Erythroblast (primary cell): ENCODE measurements at regions not wholly inside any gene's neighbourhood (a gene's known extent, or its start where the extent isn't known, plus 50 kb on each side); places are given as distances from the start of the nearest gene placed in this dataset.

Experiments used
- DNase-seq, 2 experiments: peaks; one replicate each; lab custom pipeline; 2025; lab: John Stamatoyannopoulos, UW
- GATA1 ChIP-seq: IDR thresholded peaks from 2 replicates; pipeline ENCODE4 v1.6.1; 2011; ENCODE audit warnings: low read depth, mild to moderate bottlenecking, control low read depth, low read length, moderate library complexity
- POLR2A ChIP-seq: IDR thresholded peaks from 2 replicates; pipeline ENCODE4 v1.6.1; 2011; ENCODE audit warnings: mild to moderate bottlenecking, low read length

DNA sequence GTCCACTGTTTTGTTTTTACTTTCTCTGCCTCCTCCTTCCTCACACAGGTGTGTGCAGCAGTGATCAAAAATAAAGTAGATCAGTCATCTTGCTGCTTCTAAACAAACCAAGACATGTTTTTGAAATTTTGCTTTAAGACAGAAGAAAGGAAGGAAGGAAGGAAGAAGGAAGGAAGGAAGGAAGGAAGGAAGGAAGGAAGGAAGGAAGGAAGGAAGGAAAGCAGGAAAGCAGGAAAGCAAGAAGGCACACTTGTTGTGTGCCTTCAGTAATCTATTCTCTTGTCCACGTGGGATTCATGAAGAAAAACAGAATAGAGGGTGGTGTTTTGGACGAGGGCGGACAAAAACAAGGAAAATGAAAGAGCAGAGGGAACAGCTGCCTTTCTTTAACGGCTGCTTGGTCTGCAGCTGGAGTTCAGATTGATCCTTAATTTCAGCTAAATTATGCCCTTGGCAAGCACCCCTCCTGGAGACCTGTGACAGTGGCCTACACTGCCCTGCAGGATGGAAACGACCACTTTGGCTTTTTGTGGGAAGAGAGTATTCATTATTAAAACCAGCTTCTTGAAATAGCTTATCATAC is 188.5 kb upstream of the IRX3 start:
- no peak for DNase-seq
- TF ChIP-seq POLR2A (no peak), GATA1 (no peak)

DNA sequence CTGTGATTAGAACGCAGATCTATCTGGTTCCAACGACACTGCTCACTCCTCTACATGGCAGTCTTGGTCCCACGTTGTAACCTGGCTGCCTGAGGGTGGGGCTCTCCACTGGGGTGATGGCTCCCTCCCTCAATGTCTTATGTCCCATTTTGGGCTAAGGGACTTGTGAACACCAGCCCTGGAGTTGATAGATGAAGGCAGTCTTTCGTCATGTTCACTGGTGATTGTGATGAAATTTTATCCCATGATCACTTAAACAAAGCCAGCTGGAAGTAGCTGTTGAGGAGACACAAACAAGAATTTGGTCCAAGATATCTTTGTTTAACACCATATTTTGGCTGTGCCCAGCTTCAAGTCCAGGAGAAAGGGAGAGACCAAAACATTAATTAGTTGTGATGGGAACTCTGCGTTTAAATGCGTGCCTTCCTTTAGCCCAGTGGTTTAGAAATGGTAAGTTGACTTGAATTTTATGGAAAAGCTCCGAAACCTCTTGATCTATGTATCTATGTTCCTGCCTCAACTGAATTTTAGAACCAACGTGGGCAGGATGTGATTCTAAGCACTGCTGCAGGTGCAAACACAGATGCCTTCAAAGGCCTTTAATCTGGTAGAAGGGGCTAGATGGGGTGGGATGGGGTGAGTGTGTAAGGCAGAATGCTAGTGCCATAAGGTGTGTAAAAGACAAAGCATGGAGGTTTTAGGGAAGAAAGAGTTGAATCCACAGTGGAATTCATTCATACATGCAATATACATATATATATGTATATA is 186.8 kb upstream of the IRX3 start:
- no peak for TF ChIP-seq GATA1
- TF ChIP-seq POLR2A = no peak
- DNase-seq = no peak

DNA sequence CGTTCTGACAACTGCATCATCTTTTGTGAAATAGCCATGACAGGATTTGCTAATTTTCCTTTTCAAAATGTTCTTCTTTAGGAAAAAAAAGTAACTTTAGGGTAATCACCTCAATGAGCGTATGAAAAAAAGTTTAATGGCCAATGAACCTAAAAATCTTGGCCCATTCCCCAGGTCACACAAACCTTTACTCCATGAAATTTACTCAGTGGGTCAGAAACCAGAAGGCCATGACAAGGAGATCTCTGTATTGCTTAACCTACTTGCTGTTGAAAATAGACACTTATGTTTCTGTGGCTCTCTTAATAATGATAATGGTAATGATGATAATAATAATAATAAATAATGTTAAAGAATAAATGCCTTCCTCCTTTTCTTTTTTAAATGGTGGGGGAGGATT is 180.8 kb upstream of the IRX3 start:
- TF ChIP-seq GATA1 (no peak), POLR2A (no peak)
- DNase-seq = no peak

DNA sequence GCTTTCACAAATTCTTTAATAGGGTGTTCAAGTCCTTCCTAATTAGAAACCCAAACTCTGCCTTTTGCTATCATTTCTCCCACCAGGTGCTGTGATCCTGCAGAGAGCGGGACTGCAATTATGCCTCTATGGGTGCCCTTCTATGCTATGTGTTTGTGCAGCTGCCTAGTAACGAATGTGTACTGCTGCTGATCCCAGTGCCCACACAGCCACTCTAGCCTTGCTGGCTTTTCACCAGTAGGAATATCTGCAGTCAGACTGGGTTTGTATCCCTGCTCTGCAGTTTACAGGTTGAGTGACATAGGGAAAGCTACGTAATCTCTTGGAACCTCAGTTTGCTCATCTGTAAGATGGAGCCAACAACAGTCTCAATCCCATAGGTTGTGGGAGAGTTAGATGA is 179.6 kb upstream of the IRX3 start:
- no peak for DNase-seq
- TF ChIP-seq GATA1 (no peak), POLR2A (no peak)

DNA sequence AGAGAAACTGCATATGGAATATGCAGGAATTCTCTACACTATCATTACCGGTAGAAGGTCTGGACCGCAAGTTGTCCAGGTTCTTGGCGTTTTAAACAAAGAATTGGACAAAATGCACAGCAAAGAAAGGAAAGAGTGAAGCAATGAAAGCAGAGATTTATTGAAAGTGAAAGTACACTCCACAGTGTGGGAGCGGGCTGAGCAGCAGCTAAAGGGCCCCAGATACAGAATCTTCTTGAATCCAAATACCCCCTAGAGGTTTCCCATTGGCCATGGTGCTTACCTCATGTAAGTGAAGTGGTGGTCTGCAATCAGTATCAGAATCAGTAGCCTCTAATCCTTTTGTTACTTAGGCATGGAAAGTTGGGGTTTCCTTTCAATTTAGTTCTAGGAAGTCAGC is 178.5 kb upstream of the IRX3 start:
- TF ChIP-seq GATA1 = no peak
- TF ChIP-seq POLR2A = no peak

DNA sequence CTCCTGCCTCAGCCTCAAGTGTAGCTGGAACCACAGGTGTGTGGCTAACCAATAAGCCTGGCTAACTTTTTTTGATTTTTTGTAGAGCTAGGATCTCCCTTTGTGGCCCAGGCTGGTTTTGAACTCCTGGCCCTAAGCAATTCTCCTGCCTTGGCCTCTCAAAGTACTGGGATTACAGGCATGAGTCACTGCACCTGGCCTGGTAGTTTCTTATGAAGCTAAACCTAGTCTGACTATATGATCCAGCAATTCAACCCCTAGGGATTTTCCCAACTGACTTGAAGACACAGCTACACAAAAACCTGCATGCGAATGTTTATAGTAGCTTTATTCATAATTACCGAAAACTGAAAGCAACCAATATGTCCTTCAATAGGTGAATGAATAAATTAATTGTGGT is 176.2 kb upstream of the IRX3 start:
- TF ChIP-seq GATA1 (no peak), POLR2A (no peak)
- DNase-seq = no peak

More for the DNA sequence above, 178.5 kb upstream of the IRX3 start:
- no peak for DNase-seq

DNA sequence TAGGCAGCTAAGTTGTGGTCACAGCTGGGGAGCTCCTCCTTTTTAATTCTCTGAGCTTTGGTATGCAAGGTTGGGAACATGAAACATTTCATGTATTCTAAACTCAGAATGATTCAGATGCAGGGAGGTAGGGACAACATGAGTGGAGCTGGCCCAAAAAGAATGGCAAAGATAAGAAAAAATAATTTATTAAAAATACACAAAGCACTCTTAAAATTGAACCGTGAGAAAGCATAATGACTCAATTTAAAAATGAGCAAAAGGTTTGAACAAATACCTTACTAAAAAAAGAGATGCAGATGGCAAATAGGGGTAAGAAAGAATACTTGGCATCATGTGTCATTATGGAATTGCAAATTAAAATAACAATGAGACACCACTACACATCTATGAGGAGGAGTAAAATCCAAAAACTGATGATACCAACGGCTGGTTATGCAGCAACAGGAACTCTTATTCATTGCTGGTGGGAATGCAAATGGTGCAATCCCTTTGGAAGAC is 175.6 kb upstream of the IRX3 start:
- TF ChIP-seq POLR2A = no peak
- TF ChIP-seq GATA1 = no peak
- DNase-seq = no peak

DNA sequence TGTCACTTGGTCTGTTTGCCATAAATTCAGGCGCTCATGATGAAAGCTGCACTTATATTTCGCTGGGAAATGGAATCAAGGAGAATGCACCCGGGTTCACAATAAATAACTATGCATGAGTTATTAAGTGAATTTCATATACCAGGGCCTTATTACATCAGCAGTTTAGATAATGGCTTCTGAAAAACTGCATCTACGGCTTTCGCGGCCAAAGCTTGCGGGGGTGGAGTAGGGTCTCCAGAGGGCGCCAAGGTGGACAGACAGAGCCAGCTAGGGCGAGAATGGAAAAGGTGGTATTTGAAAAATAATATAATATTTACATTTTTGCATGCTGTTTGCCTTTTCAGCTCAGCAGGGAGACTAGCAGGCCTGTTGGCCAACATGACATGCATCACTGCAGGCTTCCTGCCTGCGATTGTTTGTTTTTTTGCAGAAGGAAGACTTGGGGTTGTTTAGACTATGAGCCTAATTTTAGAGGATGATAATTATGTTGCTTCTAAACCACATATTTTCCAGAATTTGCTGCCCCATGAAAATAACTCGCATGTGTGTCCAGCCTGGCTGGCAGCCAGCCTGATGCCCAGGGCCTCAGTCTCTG is 173.8 kb upstream of the IRX3 start:
- TF ChIP-seq POLR2A (no peak), GATA1 (no peak)
- no peak for DNase-seq

DNA sequence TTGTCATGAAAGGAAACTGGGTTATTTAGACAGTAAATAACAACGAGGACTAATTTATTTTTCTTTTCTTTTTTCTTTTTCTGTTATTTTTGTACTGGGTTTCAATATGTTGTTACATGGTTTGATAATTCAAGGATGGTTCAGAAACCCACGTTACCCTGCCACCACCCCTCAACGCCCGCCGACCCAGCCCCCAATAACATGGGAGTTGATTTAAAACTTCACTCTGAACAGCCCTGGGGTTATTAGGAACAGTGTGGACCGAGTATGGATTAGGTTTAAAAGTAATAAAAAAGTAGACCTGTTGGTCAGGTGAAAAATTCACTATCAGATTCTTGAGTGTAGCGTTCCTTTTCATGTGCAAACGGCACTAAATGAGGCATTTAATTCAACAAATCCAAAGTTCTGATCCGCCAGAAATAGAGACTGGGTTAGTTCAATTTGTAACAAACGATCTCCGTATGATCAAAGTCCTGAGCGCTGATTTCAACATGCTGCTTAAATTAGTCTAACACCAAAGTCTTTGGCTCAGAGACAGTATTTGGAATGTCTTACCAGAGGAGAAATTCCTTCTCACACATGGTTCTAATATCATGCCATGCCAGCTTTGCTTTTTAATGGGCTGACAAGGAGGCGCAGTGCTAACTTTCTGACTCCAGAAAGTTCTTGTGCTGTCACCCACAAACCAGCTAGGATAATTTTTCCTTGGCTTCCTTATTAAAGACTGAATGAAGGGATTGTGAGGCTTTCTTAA is 173.1 kb upstream of the IRX3 start:
- TF ChIP-seq POLR2A (no peak), GATA1 (no peak)
- DNase-seq = no peak

DNA sequence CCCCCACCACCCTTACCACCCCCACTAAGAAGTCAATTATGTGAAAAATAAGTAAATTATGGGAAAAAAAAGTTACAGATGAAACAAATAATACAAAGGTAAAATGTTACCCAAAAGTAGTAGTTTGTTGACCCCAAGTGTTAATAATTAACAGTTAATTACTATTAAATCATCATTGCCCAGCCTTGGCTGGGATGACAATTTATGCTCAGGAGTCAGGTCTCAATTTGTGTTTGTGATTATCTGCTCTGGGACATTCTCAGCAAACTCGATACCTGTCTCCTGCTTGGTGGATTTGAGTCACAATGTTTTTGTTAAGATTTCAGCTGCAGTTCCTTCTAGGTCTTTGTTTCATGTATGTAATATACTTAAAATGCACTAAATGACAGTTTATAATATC is 172.3 kb upstream of the IRX3 start:
- DNase-seq = no peak
- TF ChIP-seq GATA1 (no peak), POLR2A (no peak)

DNA sequence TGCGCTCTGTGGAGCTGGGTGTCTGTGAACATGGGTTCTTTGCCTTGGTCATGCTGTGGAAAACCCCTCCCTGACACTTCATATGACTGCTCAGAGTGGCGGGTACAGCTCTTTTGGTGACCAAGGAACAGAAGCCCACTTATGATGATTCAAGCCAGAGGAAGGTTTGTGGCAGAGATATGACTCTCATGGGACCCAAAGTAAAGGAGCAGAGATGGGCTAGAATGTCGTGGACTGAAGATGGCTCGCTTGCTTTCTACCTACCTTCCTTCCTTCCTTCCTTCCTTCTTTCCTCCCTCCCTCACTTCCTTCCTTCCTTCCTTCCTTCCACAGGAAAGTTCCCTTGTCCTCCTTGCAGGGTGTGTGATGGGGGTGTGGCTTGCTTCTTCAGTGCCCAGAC is 169.7 kb upstream of the IRX3 start:
- no peak for DNase-seq

DNA sequence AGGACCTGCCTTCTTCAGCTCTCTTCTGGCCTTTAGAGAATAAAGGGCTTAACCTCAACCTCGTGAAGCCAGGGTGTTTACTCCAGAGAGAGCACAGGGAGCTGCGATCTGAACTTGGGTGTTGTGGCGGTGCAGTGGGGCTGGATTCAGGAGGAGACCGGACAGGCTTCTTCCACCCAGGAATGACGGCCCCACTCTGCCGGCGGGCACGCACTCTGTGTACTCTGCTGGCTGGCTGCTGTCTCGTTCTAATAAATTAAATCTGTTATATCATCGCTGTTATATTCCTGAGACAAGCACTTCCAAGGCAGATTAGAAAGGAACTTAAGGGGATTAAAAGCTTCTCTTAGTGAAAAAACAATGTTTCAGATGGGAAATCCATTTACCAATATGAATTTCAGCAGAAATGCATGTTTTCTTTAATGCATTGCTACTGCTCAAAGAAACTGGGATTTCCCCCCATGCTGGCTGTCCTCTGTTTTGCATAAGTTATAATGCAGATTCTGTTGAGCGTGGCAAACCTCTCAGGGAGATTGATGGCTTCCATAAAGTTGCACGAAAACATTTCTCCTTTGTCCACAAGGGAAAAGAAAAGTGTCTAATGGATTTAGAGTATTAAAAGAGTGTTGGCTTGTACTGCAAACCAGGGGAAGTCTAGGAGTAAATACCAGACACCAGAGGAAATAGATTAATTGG is 168.6 kb upstream of the IRX3 start:
- TF ChIP-seq GATA1 (no peak), POLR2A (no peak)
- no peak for DNase-seq

More for the DNA sequence above, 169.7 kb upstream of the IRX3 start:
- TF ChIP-seq GATA1 = no peak

DNA sequence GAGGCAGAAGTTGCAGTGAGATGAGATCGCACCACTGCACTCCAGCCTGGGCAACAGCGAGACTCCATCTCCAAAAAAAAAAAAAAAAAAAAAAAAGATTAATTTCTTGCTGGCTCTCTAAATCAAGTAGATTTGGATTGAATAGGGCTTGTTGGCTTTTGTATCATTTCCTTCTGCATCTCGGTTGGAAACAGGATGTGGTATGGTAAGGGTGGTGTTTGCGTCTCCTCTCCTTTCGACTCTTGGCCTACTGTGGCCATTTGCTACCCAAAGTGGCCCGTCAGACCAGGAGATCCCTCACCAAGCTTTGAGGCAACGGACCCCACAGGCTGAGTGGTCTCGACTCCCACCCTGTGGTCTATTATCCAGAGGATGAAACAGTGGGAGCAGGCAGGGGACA is 168.0 kb upstream of the IRX3 start:
- no peak for DNase-seq
- no peak for TF ChIP-seq POLR2A
- TF ChIP-seq GATA1 = no peak

DNA sequence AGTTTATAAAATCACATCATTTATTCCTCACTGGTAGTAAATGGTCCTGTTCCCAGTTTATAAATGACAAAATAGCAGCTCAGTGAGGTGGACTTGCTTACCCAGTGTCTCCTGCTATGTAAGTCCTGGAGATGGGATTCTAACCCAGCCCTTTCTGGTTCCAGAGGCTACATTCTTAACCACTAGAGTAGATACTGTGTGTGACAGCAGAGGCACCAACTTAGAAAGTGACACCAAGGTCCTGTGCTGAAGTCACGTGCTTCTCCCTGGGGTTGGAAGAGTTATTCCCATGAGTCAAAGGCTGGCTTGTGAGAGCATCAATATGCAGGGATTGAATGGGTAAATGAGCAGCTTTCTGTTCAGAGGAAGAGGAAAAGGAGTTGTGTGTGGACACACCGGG is 167.3 kb upstream of the IRX3 start:
- no peak for TF ChIP-seq POLR2A
- no peak for TF ChIP-seq GATA1
- no peak for DNase-seq
